ENCODE measurements at regions not wholly inside any gene's neighbourhood (a gene's known extent, or its start where the extent isn't known, plus 50 kb on each side); places are given as distances from the start of the nearest gene placed in this dataset.

DNA sequence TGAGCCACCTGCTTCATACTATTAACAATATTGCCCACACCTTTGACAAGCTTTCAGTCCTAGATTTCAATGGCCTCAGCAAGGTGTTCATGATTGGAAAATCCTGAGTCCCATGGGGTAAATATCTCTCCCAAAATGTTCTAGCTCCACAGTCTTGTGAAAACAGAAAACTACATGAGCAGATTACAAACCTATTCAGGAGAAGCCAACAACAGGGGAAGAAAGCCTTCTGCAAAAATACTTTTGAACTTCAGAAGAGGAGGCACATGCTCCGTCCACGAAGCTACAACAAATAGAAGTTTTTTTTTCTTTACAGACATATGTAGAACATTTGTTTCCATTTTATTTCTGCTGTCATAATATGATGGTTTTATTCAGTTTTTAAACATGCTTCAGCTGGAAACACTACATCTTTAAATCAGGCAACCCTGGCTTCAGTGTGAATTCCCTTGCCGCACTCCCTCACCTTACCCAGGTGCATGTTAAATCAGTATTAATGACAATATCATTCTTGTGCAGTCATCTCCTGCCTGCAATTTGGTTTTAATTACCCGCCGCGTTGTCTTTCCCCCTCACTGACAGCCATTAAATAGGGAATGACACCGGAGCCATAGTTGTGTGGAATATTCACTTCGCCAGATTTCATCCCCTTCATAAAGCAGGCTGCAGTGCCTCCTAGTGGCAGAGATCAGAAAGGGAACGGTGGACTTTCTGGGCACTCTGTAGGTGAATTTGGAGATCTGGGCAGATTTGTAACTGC lies 725.5 kb upstream of the ARRDC4 start:
- Histone ChIP-seq H3K79me2 (ENCODE audit: control insufficient read depth, insufficient read depth, low read length) (no peaks in the 10 kb centered on the region), H3K4me3 (replicated peaks in 1 of 4; ENCODE audit: control extremely low read depth in 1 of 4, insufficient read depth in 1 of 4, low read depth in 3 of 4, low read length in 4 of 4) (peak overlapping the region in 2 of 4 experiments; percentile 37 to 52), H3K36me3 (ENCODE audit: control insufficient read depth, insufficient read depth, low read length) (no peaks in the 10 kb centered on the region), H2AFZ (ENCODE audit: low read length) (no peak overlapping the region), H3K27ac (ENCODE audit: insufficient read depth, low read length) (no peak overlapping the region), H3K9me3 (ENCODE audit: control insufficient read depth, insufficient read depth, low read depth, low read length) (no peaks in the 10 kb centered on the region), H3K27me3 (ENCODE audit: control insufficient read depth, insufficient read depth, low read length) (no peaks in the 10 kb centered on the region), H3K4me2 (ENCODE audit: extremely low read depth, insufficient read depth, low read length) (no peak overlapping the region), H4K20me1 (ENCODE audit: control insufficient read depth, extremely low read depth, insufficient read depth, low read length) (no peaks in the 10 kb centered on the region), H3K4me1 (ENCODE audit: control insufficient read depth, extremely low read depth, insufficient read depth, low read length) (no peaks in the 10 kb centered on the region), H3K9ac (ENCODE audit: insufficient read depth, low read length) (no peak overlapping the region)
- peak; percentile 30 to 75 for DNase-seq (ENCODE audit: low read depth in 2 of 2)
- TF ChIP-seq, protein P1, sequence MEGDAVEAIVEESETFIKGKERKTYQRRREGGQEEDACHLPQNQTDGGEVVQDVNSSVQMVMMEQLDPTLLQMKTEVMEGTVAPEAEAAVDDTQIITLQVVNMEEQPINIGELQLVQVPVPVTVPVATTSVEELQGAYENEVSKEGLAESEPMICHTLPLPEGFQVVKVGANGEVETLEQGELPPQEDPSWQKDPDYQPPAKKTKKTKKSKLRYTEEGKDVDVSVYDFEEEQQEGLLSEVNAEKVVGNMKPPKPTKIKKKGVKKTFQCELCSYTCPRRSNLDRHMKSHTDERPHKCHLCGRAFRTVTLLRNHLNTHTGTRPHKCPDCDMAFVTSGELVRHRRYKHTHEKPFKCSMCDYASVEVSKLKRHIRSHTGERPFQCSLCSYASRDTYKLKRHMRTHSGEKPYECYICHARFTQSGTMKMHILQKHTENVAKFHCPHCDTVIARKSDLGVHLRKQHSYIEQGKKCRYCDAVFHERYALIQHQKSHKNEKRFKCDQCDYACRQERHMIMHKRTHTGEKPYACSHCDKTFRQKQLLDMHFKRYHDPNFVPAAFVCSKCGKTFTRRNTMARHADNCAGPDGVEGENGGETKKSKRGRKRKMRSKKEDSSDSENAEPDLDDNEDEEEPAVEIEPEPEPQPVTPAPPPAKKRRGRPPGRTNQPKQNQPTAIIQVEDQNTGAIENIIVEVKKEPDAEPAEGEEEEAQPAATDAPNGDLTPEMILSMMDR (conservative IDR thresholded peaks at IDR 0.05 in 1 of 2, IDR thresholded peaks at IDR 0.05 in 1 of 2; ENCODE audit: low read depth in 1 of 2, low read length in 2 of 2) = peak; percentile 95 to 97
- TF ChIP-seq EZH2 (IDR thresholded peaks at IDR 0.05; ENCODE audit: low read length, missing control alignments) = no peak

DNA sequence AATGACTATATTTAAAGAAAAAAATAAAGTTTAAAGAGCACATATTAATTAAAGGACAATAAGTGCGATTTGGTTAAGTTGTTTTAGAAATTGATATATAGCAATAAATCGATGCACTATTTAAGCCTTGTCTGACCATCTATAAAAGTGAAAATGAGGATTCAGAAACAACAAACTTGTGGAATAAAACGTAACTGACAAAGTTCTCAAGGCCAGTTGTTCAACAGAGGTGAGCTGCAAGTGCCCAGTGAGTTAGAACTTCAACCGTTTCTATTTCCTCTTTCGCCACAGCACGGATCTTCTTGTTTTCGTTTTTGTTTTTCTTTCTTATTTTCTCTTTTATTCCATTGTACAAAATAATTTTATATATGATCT lies 724.9 kb upstream of the ARRDC4 start:
- no peaks in the 10 kb centered on the region for H3K9me3 ChIP-seq (ENCODE audit: control insufficient read depth, insufficient read depth, low read depth, low read length)
- no peaks in the 10 kb centered on the region for H3K36me3 ChIP-seq (ENCODE audit: control insufficient read depth, insufficient read depth, low read length)
- no peaks in the 10 kb centered on the region for H3K27me3 ChIP-seq (ENCODE audit: control insufficient read depth, insufficient read depth, low read length)
- no peaks in the 10 kb centered on the region for H4K20me1 ChIP-seq (ENCODE audit: control insufficient read depth, extremely low read depth, insufficient read depth, low read length)
- H3K4me2 ChIP-seq (ENCODE audit: extremely low read depth, insufficient read depth, low read length) = peak overlapping the region; percentile 18
- H3K79me2 ChIP-seq (ENCODE audit: control insufficient read depth, insufficient read depth, low read length) = no peaks in the 10 kb centered on the region
- no peak overlapping the region for H3K27ac ChIP-seq (ENCODE audit: insufficient read depth, low read length)
- no peaks in the 10 kb centered on the region for H3K4me1 ChIP-seq (ENCODE audit: control insufficient read depth, extremely low read depth, insufficient read depth, low read length)
- no peak for DNase-seq (ENCODE audit: low read depth in 2 of 2)
- no peak for TF ChIP-seq EZH2 (IDR thresholded peaks at IDR 0.05; ENCODE audit: low read length, missing control alignments)
- TF ChIP-seq, protein P1 (conservative IDR thresholded peaks at IDR 0.05 in 1 of 2, IDR thresholded peaks at IDR 0.05 in 1 of 2; ENCODE audit: low read depth in 1 of 2, low read length in 2 of 2) = no peak
- peak overlapping the region; percentile 55 for H2AFZ ChIP-seq (ENCODE audit: low read length)
- peak overlapping the region in 3 of 4 experiments; percentile 22 to 52 (median 37) for H3K4me3 ChIP-seq (replicated peaks in 1 of 4; ENCODE audit: control extremely low read depth in 1 of 4, insufficient read depth in 1 of 4, low read depth in 3 of 4, low read length in 4 of 4)
- no peak overlapping the region for H3K9ac ChIP-seq (ENCODE audit: insufficient read depth, low read length)

DNA sequence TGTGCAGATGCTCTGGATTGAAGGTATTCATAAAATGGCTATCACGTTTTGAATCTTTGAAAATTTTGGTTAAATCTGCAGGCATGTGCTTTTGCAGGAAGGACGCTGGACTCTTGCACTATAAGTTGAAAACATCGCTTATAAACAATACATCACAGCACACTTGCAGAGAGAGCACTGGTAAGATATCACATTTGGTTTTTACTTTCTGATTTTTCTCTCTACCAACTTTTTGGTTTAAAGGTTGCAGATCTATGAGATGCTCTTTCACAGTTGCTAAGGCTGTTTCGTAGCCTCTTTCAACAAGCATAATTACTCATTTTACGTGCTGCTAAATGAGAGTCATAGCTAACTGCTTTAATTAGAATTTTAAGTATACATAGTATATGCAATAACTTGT lies 724.4 kb upstream of the ARRDC4 start:
- TF ChIP-seq, protein P1 (conservative IDR thresholded peaks at IDR 0.05 in 1 of 2, IDR thresholded peaks at IDR 0.05 in 1 of 2; ENCODE audit: low read depth in 1 of 2, low read length in 2 of 2) = no peak
- TF ChIP-seq EZH2 (IDR thresholded peaks at IDR 0.05; ENCODE audit: low read length, missing control alignments) = no peak
- peak overlapping the region; percentile 18 for H3K4me2 ChIP-seq (ENCODE audit: extremely low read depth, insufficient read depth, low read length)

More for the DNA sequence above, 724.4 kb upstream of the ARRDC4 start:
- Histone ChIP-seq H4K20me1 (ENCODE audit: control insufficient read depth, extremely low read depth, insufficient read depth, low read length) (no peaks in the 10 kb centered on the region), H3K27ac (ENCODE audit: insufficient read depth, low read length) (no peak overlapping the region), H3K27me3 (ENCODE audit: control insufficient read depth, insufficient read depth, low read length) (no peaks in the 10 kb centered on the region), H3K9me3 (ENCODE audit: control insufficient read depth, insufficient read depth, low read depth, low read length) (no peaks in the 10 kb centered on the region), H3K79me2 (ENCODE audit: control insufficient read depth, insufficient read depth, low read length) (no peaks in the 10 kb centered on the region), H2AFZ (ENCODE audit: low read length) (no peak overlapping the region), H3K36me3 (ENCODE audit: control insufficient read depth, insufficient read depth, low read length) (no peaks in the 10 kb centered on the region), H3K9ac (ENCODE audit: insufficient read depth, low read length) (no peak overlapping the region), H3K4me1 (ENCODE audit: control insufficient read depth, extremely low read depth, insufficient read depth, low read length) (no peaks in the 10 kb centered on the region), H3K4me3 (replicated peaks in 1 of 4; ENCODE audit: control extremely low read depth in 1 of 4, insufficient read depth in 1 of 4, low read depth in 3 of 4, low read length in 4 of 4) (peak overlapping the region in 2 of 4 experiments; percentile 37 to 52)
- no peak for DNase-seq (ENCODE audit: low read depth in 2 of 2)

Data from fibroblast of lung (primary cell).